Stimulated activated CD4-positive, alpha-beta T cell treated with anti-CD3 and anti-CD28 coated beads, TNF-alpha, amount 100 ng/mL, for 4 hours (primary cell): ENCODE measurements at regions not wholly inside any gene's neighbourhood (a gene's known extent, or its start where the extent isn't known, plus 50 kb on each side); places are given as distances from the start of the nearest gene placed in this dataset.

Experiments
- DNase-seq, 3 experiments: peaks; one replicate each; pipeline ENCODE4 v3.0.0-alpha.2; 2020; ENCODE audit warnings: low read depth in 3 of 3

- no peak for DNase-seq
Observed at GRCh38 chr2:144081272-144081671, 438.6 kb downstream of the ZEB2 start.

- no peak for DNase-seq
Observed at GRCh38 chr2:144079803-144080202, 440.1 kb downstream of the ZEB2 start.

DNA sequence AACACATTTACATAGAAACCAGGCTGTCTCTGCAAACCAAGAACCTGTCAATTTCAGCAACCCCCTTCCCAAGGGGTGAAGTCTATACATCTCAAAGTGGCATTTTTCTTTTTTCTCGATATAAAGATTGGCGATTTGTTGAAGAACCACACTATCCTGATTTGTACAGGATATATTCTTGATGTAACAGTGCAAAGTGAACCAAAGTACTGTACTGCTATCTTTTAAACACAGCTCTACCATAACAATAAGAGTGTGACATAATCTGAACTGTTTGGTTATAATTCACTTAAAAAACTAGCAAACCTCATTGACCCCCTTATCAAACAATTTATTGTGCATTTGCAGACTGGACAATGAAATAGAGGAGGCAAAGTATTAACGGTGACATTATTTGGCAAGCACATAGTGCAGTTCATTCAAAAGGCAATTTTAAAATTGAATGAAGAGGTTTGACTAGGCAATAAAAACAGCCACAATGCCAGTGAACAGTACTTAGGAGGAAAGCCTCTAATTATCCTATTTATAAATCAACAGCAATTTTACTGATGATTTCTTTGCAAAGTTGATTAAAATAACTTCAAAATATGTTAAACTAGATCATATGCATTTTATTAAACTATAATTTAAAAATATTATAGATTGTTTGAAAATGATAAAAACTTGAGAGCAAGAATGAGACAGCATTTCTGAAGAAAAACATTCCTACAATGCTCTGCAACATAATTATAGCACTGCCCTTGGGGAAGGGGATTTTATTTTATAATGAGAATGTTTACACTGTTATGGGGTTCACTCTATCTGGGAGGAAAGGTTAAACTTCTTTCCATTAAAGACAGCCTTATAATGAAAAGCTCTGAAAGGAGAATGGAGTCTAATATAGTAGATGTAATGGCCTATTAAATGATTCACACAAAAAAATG lies 440.9 kb downstream of the ZEB2 start:
- DNase-seq, result no peak

- no peak for DNase-seq
Observed at GRCh38 chr2:144078106-144078505, 441.8 kb downstream of the ZEB2 start.

DNA sequence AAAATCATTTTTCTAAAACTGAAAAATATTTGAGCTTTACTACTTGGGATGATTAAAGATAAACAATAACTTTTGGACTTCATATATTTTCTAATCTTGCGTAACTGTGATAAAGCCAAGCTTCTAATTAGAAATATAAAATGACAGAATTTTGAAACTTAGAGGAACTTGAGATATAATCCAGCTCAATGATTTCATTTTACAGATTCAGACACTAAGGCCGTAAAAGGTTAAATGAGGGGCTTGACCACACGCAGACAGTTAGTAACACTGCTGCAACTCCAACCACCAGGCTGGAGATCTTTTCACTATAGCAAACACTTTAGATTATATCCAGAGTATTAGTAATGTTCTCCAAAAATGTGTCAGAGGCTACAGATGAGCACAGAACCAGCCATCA lies 445.5 kb downstream of the ZEB2 start:
- DNase-seq, result no peak

- no peak for DNase-seq
Observed at GRCh38 chr2:144071461-144071860, 448.5 kb downstream of the ZEB2 start.

DNA sequence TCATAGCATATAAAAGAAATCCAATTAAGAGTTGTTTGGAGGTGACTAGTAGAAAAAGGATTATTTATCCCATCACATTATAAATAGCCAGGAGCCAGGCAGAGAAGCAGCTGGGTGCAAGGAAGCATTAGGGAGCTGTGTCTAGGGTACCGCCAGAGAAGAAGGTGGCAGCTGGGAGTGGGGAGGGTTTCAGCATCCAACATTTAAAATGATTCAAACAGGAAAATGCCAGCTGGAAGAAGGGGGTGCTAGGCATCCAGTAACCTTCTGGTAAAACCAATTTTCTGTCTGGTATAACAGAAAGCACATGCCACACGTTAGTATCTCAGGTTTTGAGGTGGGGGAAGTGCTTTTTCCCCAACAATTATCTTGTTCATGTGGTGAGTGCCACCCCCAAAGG lies 452.4 kb downstream of the ZEB2 start:
- no peak for DNase-seq

DNA sequence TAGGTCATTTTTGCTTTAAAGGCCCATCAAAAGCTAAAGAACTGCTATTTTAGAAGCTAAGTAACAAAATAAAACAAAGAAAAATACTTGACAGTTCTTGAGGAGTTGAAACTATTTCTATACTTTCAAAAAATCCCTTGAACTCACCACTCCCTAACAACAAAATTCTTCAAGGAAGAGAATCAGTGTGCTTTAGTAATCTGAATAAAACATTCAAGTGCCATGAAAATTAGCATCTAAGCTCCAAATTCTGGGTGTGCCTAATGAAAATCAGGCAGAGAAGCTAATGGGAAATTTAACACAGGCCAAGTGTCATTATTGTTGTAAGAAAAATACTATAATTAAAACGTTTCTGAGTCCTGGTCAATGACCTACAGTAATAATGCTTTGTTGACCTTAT lies 456.3 kb downstream of the ZEB2 start:
- DNase-seq, result no peak

GRCh38 chr2:144054911-144055310 lies 465.0 kb downstream of the ZEB2 start:
- DNase-seq, result no peak

DNA sequence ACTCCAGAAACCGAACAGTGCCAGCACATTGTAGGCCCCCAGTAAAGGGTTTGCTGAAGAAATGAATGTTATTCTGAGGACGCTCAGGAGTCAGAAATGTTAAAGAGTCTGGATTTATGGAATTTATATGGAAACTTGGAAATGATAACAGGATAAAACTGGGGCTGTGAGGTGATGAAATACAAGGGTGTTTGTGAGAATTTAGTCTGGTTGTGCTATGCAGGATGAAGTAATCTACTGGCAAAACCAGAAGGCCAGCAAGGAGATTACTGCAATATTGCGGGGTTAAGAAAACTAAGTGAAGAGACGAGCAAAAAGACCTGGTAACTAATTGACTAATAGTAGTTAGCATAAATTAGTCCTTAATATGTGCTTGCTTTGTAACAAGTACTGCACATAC lies 467.8 kb downstream of the ZEB2 start:
- no peak for DNase-seq

GRCh38 chr2:144049137-144049536 lies 470.8 kb downstream of the ZEB2 start:
- DNase-seq, result no peak

- no peak for DNase-seq
Observed at GRCh38 chr2:144048631-144049060, 471.3 kb downstream of the ZEB2 start.

- DNase-seq, result no peak
Observed at GRCh38 chr2:144042751-144043150, 477.2 kb downstream of the ZEB2 start.

DNA sequence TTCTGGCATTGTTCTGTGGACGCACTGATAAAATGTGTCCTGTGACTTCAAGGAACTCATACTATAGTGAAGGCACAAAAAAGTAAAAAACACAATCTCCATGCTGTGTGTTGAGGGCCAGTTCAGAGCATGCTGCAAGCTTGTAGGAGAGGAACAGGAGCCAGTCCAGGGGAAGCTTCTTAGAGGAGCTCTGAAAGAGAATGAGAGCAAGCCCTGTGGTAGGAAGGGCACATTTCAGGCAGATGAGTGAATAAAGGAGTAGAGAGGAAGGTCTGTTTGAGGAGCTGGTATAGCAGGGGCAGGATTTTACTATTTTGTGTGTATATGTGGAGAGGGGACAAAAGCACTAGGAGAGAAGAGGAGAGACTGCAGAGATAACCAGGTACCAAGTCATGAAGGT lies 478.3 kb downstream of the ZEB2 start:
- DNase-seq, result no peak

- DNase-seq, result no peak
Observed at GRCh38 chr2:144040834-144041233, 479.1 kb downstream of the ZEB2 start.

DNA sequence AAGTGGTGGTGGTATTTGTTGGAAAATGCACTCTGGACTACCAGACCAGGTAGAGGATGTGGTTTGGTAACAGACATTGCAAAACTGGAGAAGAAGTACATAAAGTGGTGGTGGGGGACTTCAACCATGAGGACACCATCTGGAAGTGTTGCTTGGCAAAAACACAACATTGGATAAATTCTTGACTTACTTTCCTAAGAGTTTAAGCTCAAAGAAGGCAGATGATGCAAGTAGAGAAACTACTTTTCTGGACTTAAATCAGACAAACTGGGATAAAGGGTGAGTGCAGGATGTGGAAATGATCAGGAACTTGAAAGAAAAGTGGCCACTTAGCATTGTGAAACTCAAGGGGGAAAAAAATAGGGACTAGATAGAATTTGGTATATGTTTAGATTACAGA lies 487.4 kb downstream of the ZEB2 start:
- no peak for DNase-seq

DNA sequence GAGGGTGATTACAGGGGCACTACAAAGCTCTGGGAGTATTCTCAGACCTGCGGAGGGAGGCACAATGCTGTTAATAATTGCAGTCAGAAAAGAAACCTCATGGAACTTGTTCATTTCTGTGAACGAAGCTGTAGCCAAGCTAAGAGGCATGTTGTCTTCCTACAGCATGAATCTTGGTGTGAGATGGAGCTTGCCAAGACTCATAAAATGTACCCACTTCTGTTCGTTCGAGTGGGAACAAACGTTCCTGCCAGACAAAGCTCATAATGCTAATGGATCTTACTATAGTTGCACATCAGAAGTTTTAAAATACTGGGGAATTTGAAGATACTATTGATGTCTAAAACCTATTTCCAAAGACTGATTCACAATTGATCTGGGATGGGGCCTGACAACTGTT lies 489.1 kb downstream of the ZEB2 start:
- DNase-seq, result no peak

GRCh38 chr2:144027593-144027992 lies 492.3 kb downstream of the ZEB2 start:
- no peak for DNase-seq

GRCh38 chr2:144026753-144027152 lies 493.2 kb downstream of the ZEB2 start:
- DNase-seq, result no peak

- no peak for DNase-seq
Observed at GRCh38 chr2:144020047-144020446, 499.9 kb downstream of the ZEB2 start.

DNA sequence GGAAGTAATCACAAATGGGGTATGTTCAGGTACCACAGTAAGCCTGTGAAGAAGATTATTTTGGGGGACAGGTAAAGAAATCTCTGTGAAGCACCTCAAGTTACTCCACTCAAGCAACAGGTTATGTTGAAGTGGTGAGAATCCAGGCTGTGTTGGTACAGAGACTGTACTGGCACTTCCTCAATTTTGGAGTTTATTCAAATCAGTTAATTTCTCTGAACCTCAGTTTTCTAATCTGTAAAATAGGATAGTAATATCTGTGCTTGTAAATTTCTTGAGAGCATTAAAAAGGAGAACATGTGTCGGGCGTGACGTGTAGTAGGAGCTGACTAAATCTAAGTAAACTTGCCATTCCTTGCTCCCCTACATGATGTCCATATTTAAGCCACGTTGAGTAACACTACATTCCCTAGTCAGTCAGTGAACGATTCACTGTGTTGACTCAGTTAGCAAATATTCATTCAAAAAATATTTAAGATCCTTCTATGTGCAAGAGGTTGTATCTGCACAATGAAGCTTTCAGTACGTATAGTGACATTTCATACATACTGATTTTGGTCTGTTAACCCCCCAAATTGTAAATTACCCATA lies 504.2 kb downstream of the ZEB2 start:
- no peak for DNase-seq

DNA sequence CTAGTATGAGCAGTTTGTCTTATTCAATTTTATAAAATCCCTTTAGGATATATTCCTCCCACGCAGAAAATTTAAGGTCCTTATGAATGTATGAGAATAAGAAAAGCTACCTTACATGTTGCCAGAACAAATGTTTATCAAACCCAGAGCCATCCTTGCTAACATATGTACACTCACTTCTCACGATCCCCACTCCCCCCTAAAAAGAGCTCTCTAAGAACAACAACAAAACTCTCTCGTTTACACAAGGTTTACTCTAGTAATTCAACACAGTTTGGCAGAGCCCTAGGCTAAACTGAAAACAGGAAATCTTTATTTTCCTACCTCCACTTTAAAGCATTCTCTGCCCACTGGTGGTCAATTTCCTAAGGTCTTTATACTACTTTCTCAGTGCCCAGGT lies 504.9 kb downstream of the ZEB2 start:
- DNase-seq, result no peak

DNA sequence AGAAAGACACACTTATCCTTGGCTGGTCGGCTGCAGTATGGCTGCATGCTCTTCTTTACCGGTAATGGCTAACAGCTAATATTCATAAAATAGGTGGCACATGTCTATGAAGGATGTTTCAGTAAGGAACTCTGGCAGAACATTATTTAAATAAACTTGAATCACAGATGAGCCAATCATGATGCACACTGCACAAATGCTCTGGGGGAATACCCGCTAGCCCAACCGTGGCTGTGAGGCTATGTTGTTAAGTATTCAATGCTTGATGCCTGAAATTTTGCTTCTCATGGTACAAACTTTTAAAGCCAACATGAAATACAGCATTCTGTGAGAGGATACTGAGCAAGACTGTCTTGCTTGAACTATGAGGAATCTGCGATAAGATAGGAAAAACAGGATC lies 505.8 kb downstream of the ZEB2 start:
- DNase-seq, result no peak
